ENCODE measurements at regions not wholly inside any gene's neighbourhood (a gene's known extent, or its start where the extent isn't known, plus 50 kb on each side); places are given as distances from the start of the nearest gene placed in this dataset.

DNA sequence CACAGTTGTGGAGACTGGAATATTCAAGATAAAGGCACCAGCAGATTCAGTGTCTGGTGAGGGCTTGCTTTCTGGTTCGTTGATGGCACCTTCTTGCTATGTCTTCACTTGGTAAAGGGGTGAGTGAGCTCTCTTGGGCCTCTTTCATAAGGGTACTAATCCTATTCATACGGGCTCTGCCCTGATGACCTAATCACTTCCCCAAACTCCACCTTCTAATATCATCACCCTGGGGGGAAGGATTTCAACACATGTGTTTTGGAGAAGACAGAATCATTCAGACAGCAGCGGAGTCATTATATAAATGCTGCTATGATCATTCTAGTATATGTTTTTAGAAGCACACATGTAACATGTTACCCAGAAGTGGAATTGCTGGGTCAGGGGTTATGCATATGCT lies 295.3 kb upstream of the CTSO start:
- H3K27me3 Mint-ChIP-seq (ENCODE audit: insufficient read depth, low read depth, poor library complexity), result no peaks in the 10 kb centered on the region
- no peak overlapping the region for H3K4me3 Mint-ChIP-seq
- DNase-seq (ENCODE audit: low spot score) (no peak), ATAC-seq (no peak)
- no peak overlapping the region for H3K4me2 ChIP-seq
- H3K4me1 ChIP-seq (ENCODE audit: insufficient read depth), result no peaks in the 10 kb centered on the region
- no peaks in the 10 kb centered on the region for H3F3A ChIP-seq (replicated peaks; ENCODE audit: low read depth)
- no peaks in the 10 kb centered on the region for H3K9me3 Mint-ChIP-seq
- no peak overlapping the region for H3K4me3 ChIP-seq
- no peak overlapping the region for H3K27ac Mint-ChIP-seq
- H2AFZ ChIP-seq, result no peak overlapping the region
- H3K27me3 ChIP-seq (ENCODE audit: insufficient read depth), result no peaks in the 10 kb centered on the region
- no peaks in the 10 kb centered on the region for H3K79me2 ChIP-seq (replicated peaks; ENCODE audit: insufficient read depth)
- no peaks in the 10 kb centered on the region for H4K20me1 ChIP-seq (replicated peaks; ENCODE audit: insufficient read depth)
- no peaks in the 10 kb centered on the region for H3K9me2 ChIP-seq (ENCODE audit: insufficient read depth)
- no peaks in the 10 kb centered on the region for H3K36me3 ChIP-seq (ENCODE audit: insufficient read depth)
- TF ChIP-seq, protein P1, sequence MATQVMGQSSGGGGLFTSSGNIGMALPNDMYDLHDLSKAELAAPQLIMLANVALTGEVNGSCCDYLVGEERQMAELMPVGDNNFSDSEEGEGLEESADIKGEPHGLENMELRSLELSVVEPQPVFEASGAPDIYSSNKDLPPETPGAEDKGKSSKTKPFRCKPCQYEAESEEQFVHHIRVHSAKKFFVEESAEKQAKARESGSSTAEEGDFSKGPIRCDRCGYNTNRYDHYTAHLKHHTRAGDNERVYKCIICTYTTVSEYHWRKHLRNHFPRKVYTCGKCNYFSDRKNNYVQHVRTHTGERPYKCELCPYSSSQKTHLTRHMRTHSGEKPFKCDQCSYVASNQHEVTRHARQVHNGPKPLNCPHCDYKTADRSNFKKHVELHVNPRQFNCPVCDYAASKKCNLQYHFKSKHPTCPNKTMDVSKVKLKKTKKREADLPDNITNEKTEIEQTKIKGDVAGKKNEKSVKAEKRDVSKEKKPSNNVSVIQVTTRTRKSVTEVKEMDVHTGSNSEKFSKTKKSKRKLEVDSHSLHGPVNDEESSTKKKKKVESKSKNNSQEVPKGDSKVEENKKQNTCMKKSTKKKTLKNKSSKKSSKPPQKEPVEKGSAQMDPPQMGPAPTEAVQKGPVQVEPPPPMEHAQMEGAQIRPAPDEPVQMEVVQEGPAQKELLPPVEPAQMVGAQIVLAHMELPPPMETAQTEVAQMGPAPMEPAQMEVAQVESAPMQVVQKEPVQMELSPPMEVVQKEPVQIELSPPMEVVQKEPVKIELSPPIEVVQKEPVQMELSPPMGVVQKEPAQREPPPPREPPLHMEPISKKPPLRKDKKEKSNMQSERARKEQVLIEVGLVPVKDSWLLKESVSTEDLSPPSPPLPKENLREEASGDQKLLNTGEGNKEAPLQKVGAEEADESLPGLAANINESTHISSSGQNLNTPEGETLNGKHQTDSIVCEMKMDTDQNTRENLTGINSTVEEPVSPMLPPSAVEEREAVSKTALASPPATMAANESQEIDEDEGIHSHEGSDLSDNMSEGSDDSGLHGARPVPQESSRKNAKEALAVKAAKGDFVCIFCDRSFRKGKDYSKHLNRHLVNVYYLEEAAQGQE (IDR thresholded peaks at IDR 0.05; ENCODE audit: unreplicated experiment), result no peak
- TF ChIP-seq EZH2phosphoT487 (IDR thresholded peaks at IDR 0.05; ENCODE audit: unreplicated experiment) (no peak), JUNB (IDR thresholded peaks at IDR 0.05; ENCODE audit: unreplicated experiment) (no peak), ZNF331 (CRISPR knock-in tag; IDR thresholded peaks at IDR 0.05; ENCODE audit: low read depth) (no peak), POLR2AphosphoS5 (IDR thresholded peaks at IDR 0.05; ENCODE audit: low read depth) (no peak), CREB1 (CRISPR knock-in tag; IDR thresholded peaks at IDR 0.05; ENCODE audit: low read depth) (no peak), ZNF114 (CRISPR knock-in tag; IDR thresholded peaks at IDR 0.05) (no peak)
- TF ChIP-seq, protein P2, sequence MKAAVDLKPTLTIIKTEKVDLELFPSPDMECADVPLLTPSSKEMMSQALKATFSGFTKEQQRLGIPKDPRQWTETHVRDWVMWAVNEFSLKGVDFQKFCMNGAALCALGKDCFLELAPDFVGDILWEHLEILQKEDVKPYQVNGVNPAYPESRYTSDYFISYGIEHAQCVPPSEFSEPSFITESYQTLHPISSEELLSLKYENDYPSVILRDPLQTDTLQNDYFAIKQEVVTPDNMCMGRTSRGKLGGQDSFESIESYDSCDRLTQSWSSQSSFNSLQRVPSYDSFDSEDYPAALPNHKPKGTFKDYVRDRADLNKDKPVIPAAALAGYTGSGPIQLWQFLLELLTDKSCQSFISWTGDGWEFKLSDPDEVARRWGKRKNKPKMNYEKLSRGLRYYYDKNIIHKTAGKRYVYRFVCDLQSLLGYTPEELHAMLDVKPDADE (IDR thresholded peaks at IDR 0.05), result no peak
- TF ChIP-seq, protein P3, sequence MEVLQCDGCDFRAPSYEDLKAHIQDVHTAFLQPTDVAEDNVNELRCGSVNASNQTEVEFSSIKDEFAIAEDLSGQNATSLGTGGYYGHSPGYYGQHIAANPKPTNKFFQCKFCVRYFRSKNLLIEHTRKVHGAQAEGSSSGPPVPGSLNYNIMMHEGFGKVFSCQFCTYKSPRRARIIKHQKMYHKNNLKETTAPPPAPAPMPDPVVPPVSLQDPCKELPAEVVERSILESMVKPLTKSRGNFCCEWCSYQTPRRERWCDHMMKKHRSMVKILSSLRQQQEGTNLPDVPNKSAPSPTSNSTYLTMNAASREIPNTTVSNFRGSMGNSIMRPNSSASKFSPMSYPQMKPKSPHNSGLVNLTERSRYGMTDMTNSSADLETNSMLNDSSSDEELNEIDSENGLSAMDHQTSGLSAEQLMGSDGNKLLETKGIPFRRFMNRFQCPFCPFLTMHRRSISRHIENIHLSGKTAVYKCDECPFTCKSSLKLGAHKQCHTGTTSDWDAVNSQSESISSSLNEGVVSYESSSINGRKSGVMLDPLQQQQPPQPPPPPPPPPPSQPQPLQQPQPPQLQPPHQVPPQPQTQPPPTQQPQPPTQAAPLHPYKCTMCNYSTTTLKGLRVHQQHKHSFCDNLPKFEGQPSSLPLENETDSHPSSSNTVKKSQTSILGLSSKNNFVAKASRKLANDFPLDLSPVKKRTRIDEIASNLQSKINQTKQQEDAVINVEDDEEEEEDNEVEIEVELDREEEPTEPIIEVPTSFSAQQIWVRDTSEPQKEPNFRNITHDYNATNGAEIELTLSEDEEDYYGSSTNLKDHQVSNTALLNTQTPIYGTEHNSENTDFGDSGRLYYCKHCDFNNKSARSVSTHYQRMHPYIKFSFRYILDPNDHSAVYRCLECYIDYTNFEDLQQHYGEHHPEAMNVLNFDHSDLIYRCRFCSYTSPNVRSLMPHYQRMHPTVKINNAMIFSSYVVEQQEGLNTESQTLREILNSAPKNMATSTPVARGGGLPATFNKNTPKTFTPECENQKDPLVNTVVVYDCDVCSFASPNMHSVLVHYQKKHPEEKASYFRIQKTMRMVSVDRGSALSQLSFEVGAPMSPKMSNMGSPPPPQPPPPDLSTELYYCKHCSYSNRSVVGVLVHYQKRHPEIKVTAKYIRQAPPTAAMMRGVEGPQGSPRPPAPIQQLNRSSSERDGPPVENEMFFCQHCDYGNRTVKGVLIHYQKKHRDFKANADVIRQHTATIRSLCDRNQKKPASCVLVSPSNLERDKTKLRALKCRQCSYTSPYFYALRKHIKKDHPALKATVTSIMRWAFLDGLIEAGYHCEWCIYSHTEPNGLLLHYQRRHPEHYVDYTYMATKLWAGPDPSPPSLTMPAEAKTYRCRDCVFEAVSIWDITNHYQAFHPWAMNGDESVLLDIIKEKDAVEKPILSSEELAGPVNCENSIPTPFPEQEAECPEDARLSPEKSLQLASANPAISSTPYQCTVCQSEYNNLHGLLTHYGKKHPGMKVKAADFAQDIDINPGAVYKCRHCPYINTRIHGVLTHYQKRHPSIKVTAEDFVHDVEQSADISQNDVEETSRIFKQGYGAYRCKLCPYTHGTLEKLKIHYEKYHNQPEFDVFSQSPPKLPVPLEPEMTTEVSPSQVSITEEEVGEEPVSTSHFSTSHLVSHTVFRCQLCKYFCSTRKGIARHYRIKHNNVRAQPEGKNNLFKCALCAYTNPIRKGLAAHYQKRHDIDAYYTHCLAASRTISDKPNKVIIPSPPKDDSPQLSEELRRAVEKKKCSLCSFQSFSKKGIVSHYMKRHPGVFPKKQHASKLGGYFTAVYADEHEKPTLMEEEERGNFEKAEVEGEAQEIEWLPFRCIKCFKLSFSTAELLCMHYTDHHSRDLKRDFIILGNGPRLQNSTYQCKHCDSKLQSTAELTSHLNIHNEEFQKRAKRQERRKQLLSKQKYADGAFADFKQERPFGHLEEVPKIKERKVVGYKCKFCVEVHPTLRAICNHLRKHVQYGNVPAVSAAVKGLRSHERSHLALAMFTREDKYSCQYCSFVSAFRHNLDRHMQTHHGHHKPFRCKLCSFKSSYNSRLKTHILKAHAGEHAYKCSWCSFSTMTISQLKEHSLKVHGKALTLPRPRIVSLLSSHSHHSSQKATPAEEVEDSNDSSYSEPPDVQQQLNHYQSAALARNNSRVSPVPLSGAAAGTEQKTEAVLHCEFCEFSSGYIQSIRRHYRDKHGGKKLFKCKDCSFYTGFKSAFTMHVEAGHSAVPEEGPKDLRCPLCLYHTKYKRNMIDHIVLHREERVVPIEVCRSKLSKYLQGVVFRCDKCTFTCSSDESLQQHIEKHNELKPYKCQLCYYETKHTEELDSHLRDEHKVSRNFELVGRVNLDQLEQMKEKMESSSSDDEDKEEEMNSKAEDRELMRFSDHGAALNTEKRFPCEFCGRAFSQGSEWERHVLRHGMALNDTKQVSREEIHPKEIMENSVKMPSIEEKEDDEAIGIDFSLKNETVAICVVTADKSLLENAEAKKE (CRISPR knock-in tag; IDR thresholded peaks at IDR 0.05), result no peak
- no peaks in the 10 kb centered on the region for H3K36me3 Mint-ChIP-seq (ENCODE audit: low read depth)
- no peaks in the 10 kb centered on the region for H3K4me1 Mint-ChIP-seq
- H3K27ac ChIP-seq (ENCODE audit: low read depth), result no peak overlapping the region

Data from GM23338 (cell line).